Stimulated activated CD8-positive, alpha-beta memory T cell treated with anti-CD3 and anti-CD28 coated beads, Interleukin-7, amount 100 ng/mL, for 48 hours (primary cell): ENCODE measurements at regions not wholly inside any gene's neighbourhood (a gene's known extent, or its start where the extent isn't known, plus 50 kb on each side); places are given as distances from the start of the nearest gene placed in this dataset.

ENCODE experiments used
- DNase-seq, 2 donors: peaks; one replicate each; pipeline ENCODE4 v3.0.0-alpha.2; 2020; ENCODE audit warnings: low read depth in 1 of 2; ENCODE audit errors: extremely low read depth in 1 of 2

- DNase-seq, result no peak
Measured at GRCh38 chr5:117204926-117205869, 630.6 kb upstream of the SEMA6A start.

- DNase-seq, result no peak
Measured at GRCh38 chr5:117204404-117204803, 629.8 kb upstream of the SEMA6A start.

- DNase-seq, result no peak
Measured at GRCh38 chr5:117203584-117203983, 629.0 kb upstream of the SEMA6A start.

- DNase-seq, result no peak
Measured at GRCh38 chr5:117201001-117201400, 626.4 kb upstream of the SEMA6A start.

- no peak for DNase-seq
Measured at GRCh38 chr5:117195076-117195475, 620.5 kb upstream of the SEMA6A start.

GRCh38 chr5:117191251-117191650 lies 616.6 kb upstream of the SEMA6A start:
- no peak for DNase-seq

GRCh38 chr5:117189784-117190183 lies 615.2 kb upstream of the SEMA6A start:
- DNase-seq, result no peak

GRCh38 chr5:117188211-117188610 lies 613.6 kb upstream of the SEMA6A start:
- DNase-seq, result no peak

GRCh38 chr5:117186751-117187150 lies 612.1 kb upstream of the SEMA6A start:
- no peak for DNase-seq

- DNase-seq, result no peak
Measured at GRCh38 chr5:117183326-117183725, 608.7 kb upstream of the SEMA6A start.

- no peak for DNase-seq
Measured at GRCh38 chr5:117182104-117182503, 607.5 kb upstream of the SEMA6A start.

- no peak for DNase-seq
Measured at GRCh38 chr5:117177302-117177701, 602.7 kb upstream of the SEMA6A start.

GRCh38 chr5:117165068-117165467 lies 590.4 kb upstream of the SEMA6A start:
- DNase-seq, result no peak

GRCh38 chr5:117161718-117162335 lies 587.2 kb upstream of the SEMA6A start:
- no peak for DNase-seq

GRCh38 chr5:117160391-117160790 lies 585.8 kb upstream of the SEMA6A start:
- DNase-seq, result no peak

GRCh38 chr5:117149312-117149711 lies 574.7 kb upstream of the SEMA6A start:
- no peak for DNase-seq

GRCh38 chr5:117144086-117144485 lies 569.5 kb upstream of the SEMA6A start:
- DNase-seq, result no peak

- no peak for DNase-seq
Measured at GRCh38 chr5:117143406-117143805, 568.8 kb upstream of the SEMA6A start.

GRCh38 chr5:117138523-117138922 lies 563.9 kb upstream of the SEMA6A start:
- DNase-seq, result no peak

- no peak for DNase-seq
Measured at GRCh38 chr5:117135851-117136250, 561.2 kb upstream of the SEMA6A start.

- DNase-seq, result no peak
Measured at GRCh38 chr5:117133198-117133597, 558.6 kb upstream of the SEMA6A start.

- DNase-seq, result no peak
Measured at GRCh38 chr5:117131876-117132275, 557.3 kb upstream of the SEMA6A start.
